ENCODE measurements at regions not wholly inside any gene's neighbourhood (a gene's known extent, or its start where the extent isn't known, plus 50 kb on each side); places are given as distances from the start of the nearest gene placed in this dataset.

- no peak overlapping the region for H3K9ac ChIP-seq (ENCODE audit: low read length in 3 of 3)
- H3K4me1 ChIP-seq (ENCODE audit: control insufficient read depth in 2 of 3, insufficient read depth in 2 of 3, low read depth in 1 of 3, low read length in 3 of 3) = no peaks in the 10 kb centered on the region
- FAIRE-seq = no peak
- no peak overlapping the region for H3K4me3 ChIP-seq (ENCODE audit: low read length in 3 of 3)
- intact Hi-C loops (cut with DNase I) = no loop called here
- TF ChIP-seq, protein P1, sequence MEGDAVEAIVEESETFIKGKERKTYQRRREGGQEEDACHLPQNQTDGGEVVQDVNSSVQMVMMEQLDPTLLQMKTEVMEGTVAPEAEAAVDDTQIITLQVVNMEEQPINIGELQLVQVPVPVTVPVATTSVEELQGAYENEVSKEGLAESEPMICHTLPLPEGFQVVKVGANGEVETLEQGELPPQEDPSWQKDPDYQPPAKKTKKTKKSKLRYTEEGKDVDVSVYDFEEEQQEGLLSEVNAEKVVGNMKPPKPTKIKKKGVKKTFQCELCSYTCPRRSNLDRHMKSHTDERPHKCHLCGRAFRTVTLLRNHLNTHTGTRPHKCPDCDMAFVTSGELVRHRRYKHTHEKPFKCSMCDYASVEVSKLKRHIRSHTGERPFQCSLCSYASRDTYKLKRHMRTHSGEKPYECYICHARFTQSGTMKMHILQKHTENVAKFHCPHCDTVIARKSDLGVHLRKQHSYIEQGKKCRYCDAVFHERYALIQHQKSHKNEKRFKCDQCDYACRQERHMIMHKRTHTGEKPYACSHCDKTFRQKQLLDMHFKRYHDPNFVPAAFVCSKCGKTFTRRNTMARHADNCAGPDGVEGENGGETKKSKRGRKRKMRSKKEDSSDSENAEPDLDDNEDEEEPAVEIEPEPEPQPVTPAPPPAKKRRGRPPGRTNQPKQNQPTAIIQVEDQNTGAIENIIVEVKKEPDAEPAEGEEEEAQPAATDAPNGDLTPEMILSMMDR (IDR thresholded peaks at IDR 0.05; ENCODE audit: borderline replicate concordance, extremely low read depth, insufficient read depth) = no peak
- no peaks in the 10 kb centered on the region for H3K36me3 ChIP-seq (ENCODE audit: control insufficient read depth in 2 of 3, insufficient read depth in 3 of 3, low read length in 3 of 3)
- H3K9me3 ChIP-seq (ENCODE audit: control insufficient read depth in 2 of 3, insufficient read depth in 1 of 3, low read length in 3 of 3) = no peaks in the 10 kb centered on the region
- DNase-seq = no peak
- H3K27ac ChIP-seq (ENCODE audit: low read depth in 2 of 2, low read length in 2 of 2) = no peak overlapping the region
- no peaks in the 10 kb centered on the region for H3K27me3 ChIP-seq (ENCODE audit: control insufficient read depth, insufficient read depth, low read length)
Measured at GRCh38 chr5:162752612-162753011, 684.8 kb upstream of the CCNG1 start.

- intact Hi-C loops (cut with DNase I) = no loop called here
- H3K9ac ChIP-seq (ENCODE audit: low read length in 3 of 3) = no peak overlapping the region
Measured at GRCh38 chr5:162762119-162762518, 675.3 kb upstream of the CCNG1 start.

DNA sequence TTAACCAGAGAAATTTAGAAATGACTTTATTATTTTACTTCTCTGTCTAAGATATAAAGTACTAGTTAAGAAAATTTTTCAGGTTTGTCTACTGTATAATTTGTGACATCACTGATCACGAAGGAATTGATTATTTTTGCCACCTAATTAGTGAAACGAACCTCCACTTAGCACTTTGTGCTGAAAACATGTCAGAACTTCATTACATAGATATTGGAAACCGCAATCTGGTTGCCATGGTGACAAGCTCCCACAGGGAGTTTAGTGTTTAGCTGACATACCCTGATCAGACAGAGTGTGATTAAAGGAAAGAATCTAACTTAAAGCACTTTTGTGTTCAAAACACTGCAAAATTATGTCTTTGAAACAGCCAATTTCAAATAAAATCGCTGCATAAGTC, 668.4 kb upstream of the CCNG1 start:
- H3K9ac ChIP-seq (ENCODE audit: low read length in 3 of 3) = no peak overlapping the region
- no peak overlapping the region for H3K27ac ChIP-seq (ENCODE audit: low read depth in 2 of 2, low read length in 2 of 2)
- intact Hi-C loops (cut with DNase I) = no loop called here
- DNase-seq (no peak), FAIRE-seq (no peak)
- H3K4me1 ChIP-seq (ENCODE audit: control insufficient read depth in 2 of 3, insufficient read depth in 2 of 3, low read depth in 1 of 3, low read length in 3 of 3) = no peaks in the 10 kb centered on the region
- H3K4me3 ChIP-seq (ENCODE audit: low read length in 3 of 3) = no peak overlapping the region
- TF ChIP-seq, protein P1 (IDR thresholded peaks at IDR 0.05; ENCODE audit: borderline replicate concordance, extremely low read depth, insufficient read depth) = no peak
- no peaks in the 10 kb centered on the region for H3K27me3 ChIP-seq (ENCODE audit: control insufficient read depth, insufficient read depth, low read length)
- no peaks in the 10 kb centered on the region for H3K36me3 ChIP-seq (ENCODE audit: control insufficient read depth in 2 of 3, insufficient read depth in 3 of 3, low read length in 3 of 3)
- H3K9me3 ChIP-seq (ENCODE audit: control insufficient read depth in 2 of 3, insufficient read depth in 1 of 3, low read length in 3 of 3) = no peaks in the 10 kb centered on the region

More at GRCh38 chr5:162762119-162762518, 675.3 kb upstream of the CCNG1 start:
- Histone ChIP-seq H3K9me3 (ENCODE audit: control insufficient read depth in 2 of 3, insufficient read depth in 1 of 3, low read length in 3 of 3) (no peaks in the 10 kb centered on the region), H3K4me3 (ENCODE audit: low read length in 3 of 3) (no peak overlapping the region), H3K4me1 (ENCODE audit: control insufficient read depth in 2 of 3, insufficient read depth in 2 of 3, low read depth in 1 of 3, low read length in 3 of 3) (no peaks in the 10 kb centered on the region), H3K36me3 (ENCODE audit: control insufficient read depth in 2 of 3, insufficient read depth in 3 of 3, low read length in 3 of 3) (no peaks in the 10 kb centered on the region), H3K27me3 (ENCODE audit: control insufficient read depth, insufficient read depth, low read length) (no peaks in the 10 kb centered on the region), H3K27ac (ENCODE audit: low read depth in 2 of 2, low read length in 2 of 2) (no peak overlapping the region)
- DNase-seq (no peak), FAIRE-seq (no peak)
- TF ChIP-seq, protein P1 (IDR thresholded peaks at IDR 0.05; ENCODE audit: borderline replicate concordance, extremely low read depth, insufficient read depth) = no peak

GRCh38 chr5:162785673-162786072, 651.7 kb upstream of the CCNG1 start:
- H3K4me1 ChIP-seq (ENCODE audit: control insufficient read depth in 2 of 3, insufficient read depth in 2 of 3, low read depth in 1 of 3, low read length in 3 of 3) = no peaks in the 10 kb centered on the region
- H3K4me3 ChIP-seq (ENCODE audit: low read length in 3 of 3) = no peak overlapping the region
- TF ChIP-seq, protein P1 (IDR thresholded peaks at IDR 0.05; ENCODE audit: borderline replicate concordance, extremely low read depth, insufficient read depth) = no peak
- no peaks in the 10 kb centered on the region for H3K27me3 ChIP-seq (ENCODE audit: control insufficient read depth, insufficient read depth, low read length)
- no peak for FAIRE-seq
- peaks cover 0 to 3% (median 2%) of the 10 kb centered on the region in 3 donors for H3K9me3 ChIP-seq (ENCODE audit: control insufficient read depth in 2 of 3, insufficient read depth in 1 of 3, low read length in 3 of 3)
- H3K27ac ChIP-seq (ENCODE audit: low read depth in 2 of 2, low read length in 2 of 2) = no peak overlapping the region
- no peak overlapping the region for H3K9ac ChIP-seq (ENCODE audit: low read length in 3 of 3)
- no peaks in the 10 kb centered on the region for H3K36me3 ChIP-seq (ENCODE audit: control insufficient read depth in 2 of 3, insufficient read depth in 3 of 3, low read length in 3 of 3)
- no peak for DNase-seq
- intact Hi-C loops (cut with DNase I) = no loop called here

Measured in kidney (tissue), 13 donors.